ENCODE measurements at regions not wholly inside any gene's neighbourhood (a gene's known extent, or its start where the extent isn't known, plus 50 kb on each side); places are given as distances from the start of the nearest gene placed in this dataset.

DNA sequence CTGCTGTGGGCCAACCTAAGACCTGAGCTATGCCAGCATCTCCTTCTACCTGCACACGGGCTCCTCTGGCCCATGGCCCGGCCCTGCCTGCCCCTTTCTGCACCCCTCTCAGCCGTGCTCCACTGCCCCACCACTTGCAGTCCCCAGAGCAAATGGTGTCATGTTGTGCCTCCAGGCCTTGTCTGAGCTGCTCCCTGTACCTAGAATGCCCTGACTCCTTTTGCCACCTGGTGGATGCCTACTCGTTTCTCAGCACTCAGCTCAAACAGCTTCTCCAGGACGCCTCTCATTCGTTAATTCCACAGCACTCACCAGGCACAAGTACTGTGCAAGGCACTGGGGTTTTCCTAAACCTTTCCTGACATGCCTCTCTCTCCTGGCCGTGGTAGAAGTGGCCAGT is 63.2 kb upstream of the PNMA1 start:
- Histone ChIP-seq H3K27me3 (no peaks in the 10 kb centered on the region), H3K4me1 (no peaks in the 10 kb centered on the region)
- no peak for DNase-seq

DNA sequence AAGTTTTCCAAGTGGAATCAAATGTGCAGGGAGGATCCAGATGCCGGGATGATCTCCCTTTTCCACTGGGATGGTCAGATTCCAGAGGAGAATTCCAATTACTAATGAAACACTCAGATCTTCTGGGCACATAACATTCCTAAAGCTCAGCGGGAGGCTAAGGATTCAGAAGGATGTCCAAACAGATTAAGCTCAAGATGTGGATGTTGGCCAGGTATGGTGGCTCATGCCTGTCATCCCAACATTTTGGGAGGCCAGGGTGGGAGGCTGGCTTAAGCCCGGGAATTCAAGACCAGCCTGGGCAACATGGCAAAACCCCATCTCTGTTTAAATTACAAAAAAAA is 62.0 kb upstream of the PNMA1 start:
- Histone ChIP-seq H3K27me3 (no peaks in the 10 kb centered on the region), H3K9me3 (no peaks in the 10 kb centered on the region), H3K36me3 (no peaks in the 10 kb centered on the region), H3K4me1 (peaks cover 8% of the 10 kb centered on the region), H3K4me3 (ENCODE audit: low read depth, low read length) (no peak overlapping the region)
- no peak for TF ChIP-seq CTCF (IDR thresholded peaks at IDR 0.05; ENCODE audit: low read depth, low read length)
- no peak for DNase-seq

More for the DNA sequence above, 63.2 kb upstream of the PNMA1 start:
- TF ChIP-seq CTCF (IDR thresholded peaks at IDR 0.05; ENCODE audit: low read depth, low read length), result peak; percentile 23; the same call in 1 of the 2 replicates
- no peaks in the 10 kb centered on the region for H3K9me3 ChIP-seq
- no peaks in the 10 kb centered on the region for H3K36me3 ChIP-seq
- no peak overlapping the region for H3K4me3 ChIP-seq (ENCODE audit: low read depth, low read length)

- no peak for DNase-seq
- Histone ChIP-seq H3K36me3 (no peaks in the 10 kb centered on the region), H3K4me3 (ENCODE audit: low read depth, low read length) (no peak overlapping the region), H3K9me3 (no peaks in the 10 kb centered on the region), H3K27me3 (no peaks in the 10 kb centered on the region), H3K4me1 (peaks cover 9% of the 10 kb centered on the region)
- no peak for TF ChIP-seq CTCF (IDR thresholded peaks at IDR 0.05; ENCODE audit: low read depth, low read length)
These were observed 61.4 kb upstream of the PNMA1 start for GRCh38 chr14:73775339-73776193.

DNA sequence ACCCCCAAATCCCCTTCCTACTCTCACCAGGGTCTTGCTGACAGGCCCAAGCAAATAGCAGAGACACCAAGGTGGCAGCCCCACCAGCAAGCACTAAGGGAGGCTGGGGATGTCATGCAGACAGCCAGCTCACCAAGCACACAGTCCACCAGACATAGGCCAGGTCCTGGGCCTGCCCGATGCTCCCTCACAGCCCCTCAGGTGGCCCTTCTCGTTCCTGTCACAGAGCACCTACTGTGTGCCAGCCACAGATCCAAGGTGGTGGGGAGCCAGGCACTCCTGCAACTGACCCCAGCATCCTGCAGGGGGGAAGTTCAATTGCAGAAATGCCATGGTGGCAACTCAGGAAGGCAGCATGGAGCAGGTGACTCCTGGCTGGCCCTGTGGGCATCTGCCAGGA is 60.5 kb upstream of the PNMA1 start:
- Histone ChIP-seq H3K27me3 (no peaks in the 10 kb centered on the region), H3K4me3 (ENCODE audit: low read depth, low read length) (no peak overlapping the region), H3K9me3 (no peaks in the 10 kb centered on the region), H3K4me1 (peaks cover 9% of the 10 kb centered on the region), H3K36me3 (no peaks in the 10 kb centered on the region)
- DNase-seq, result no peak
- TF ChIP-seq CTCF (IDR thresholded peaks at IDR 0.05; ENCODE audit: low read depth, low read length), result no peak

GRCh38 chr14:73774241-73774570 is 60.0 kb upstream of the PNMA1 start:
- Histone ChIP-seq H3K4me1 (peaks cover 9% of the 10 kb centered on the region), H3K27me3 (no peaks in the 10 kb centered on the region), H3K9me3 (no peaks in the 10 kb centered on the region), H3K4me3 (ENCODE audit: low read depth, low read length) (no peak overlapping the region), H3K36me3 (no peaks in the 10 kb centered on the region)
- no peak for TF ChIP-seq CTCF (IDR thresholded peaks at IDR 0.05; ENCODE audit: low read depth, low read length)
- no peak for DNase-seq

GRCh38 chr14:73773441-73774240 is 59.5 kb upstream of the PNMA1 start:
- no peak for DNase-seq
- H3K36me3 ChIP-seq, result no peaks in the 10 kb centered on the region
- TF ChIP-seq CTCF (IDR thresholded peaks at IDR 0.05; ENCODE audit: low read depth, low read length), result no peak
- H3K4me1 ChIP-seq, result peaks cover 9% of the 10 kb centered on the region
- H3K27me3 ChIP-seq, result no peaks in the 10 kb centered on the region
- no peaks in the 10 kb centered on the region for H3K9me3 ChIP-seq
- H3K4me3 ChIP-seq (ENCODE audit: low read depth, low read length), result no peak overlapping the region
